ENCODE measurements at regions not wholly inside any gene's neighbourhood (a gene's known extent, or its start where the extent isn't known, plus 50 kb on each side); places are given as distances from the start of the nearest gene placed in this dataset.

DNA sequence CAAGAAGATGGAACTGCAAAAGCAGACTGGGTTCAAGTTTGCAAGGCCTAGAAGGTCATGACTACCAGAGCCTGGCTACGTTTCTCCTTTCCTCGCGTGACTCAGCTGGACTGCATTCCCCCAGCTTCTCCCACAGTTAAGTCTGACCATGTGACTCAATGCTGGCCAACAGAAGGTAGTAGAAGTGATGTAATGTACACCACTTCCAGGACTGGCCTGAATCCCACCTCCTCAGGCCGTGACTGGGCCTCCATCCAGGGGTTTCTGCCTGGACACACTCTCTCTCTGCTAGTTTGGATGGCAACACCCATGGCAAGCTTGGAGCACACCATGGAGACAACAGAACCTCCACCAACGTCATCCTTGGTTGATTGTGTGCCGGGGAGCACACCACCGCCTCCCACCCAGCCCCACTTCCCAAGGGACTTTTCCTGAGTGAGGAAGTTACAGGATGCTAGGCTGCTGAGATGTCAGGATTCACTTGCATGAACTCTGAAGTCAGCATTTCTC lies 112.0 kb upstream of the CDYL start:
- no peaks in the 10 kb centered on the region for H3K27me3 ChIP-seq (ENCODE audit: insufficient read depth)
- no peaks in the 10 kb centered on the region for H3K36me3 ChIP-seq (ENCODE audit: insufficient read depth)
- 0 out of 2 replicates have a peak, but pooled peaks cover 9% of the 10 kb centered on the region for H3K9me2 ChIP-seq (ENCODE audit: insufficient read depth)
- no peak for TF ChIP-seq EZH2phosphoT487 (IDR thresholded peaks at IDR 0.05; ENCODE audit: unreplicated experiment)
- TF ChIP-seq STAT1 (IDR thresholded peaks at IDR 0.05; ENCODE audit: unreplicated experiment), result no peak
- TF ChIP-seq, protein P1, sequence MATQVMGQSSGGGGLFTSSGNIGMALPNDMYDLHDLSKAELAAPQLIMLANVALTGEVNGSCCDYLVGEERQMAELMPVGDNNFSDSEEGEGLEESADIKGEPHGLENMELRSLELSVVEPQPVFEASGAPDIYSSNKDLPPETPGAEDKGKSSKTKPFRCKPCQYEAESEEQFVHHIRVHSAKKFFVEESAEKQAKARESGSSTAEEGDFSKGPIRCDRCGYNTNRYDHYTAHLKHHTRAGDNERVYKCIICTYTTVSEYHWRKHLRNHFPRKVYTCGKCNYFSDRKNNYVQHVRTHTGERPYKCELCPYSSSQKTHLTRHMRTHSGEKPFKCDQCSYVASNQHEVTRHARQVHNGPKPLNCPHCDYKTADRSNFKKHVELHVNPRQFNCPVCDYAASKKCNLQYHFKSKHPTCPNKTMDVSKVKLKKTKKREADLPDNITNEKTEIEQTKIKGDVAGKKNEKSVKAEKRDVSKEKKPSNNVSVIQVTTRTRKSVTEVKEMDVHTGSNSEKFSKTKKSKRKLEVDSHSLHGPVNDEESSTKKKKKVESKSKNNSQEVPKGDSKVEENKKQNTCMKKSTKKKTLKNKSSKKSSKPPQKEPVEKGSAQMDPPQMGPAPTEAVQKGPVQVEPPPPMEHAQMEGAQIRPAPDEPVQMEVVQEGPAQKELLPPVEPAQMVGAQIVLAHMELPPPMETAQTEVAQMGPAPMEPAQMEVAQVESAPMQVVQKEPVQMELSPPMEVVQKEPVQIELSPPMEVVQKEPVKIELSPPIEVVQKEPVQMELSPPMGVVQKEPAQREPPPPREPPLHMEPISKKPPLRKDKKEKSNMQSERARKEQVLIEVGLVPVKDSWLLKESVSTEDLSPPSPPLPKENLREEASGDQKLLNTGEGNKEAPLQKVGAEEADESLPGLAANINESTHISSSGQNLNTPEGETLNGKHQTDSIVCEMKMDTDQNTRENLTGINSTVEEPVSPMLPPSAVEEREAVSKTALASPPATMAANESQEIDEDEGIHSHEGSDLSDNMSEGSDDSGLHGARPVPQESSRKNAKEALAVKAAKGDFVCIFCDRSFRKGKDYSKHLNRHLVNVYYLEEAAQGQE (IDR thresholded peaks at IDR 0.05; ENCODE audit: unreplicated experiment), result no peak
- TF ChIP-seq ZNF114 (CRISPR knock-in tag; IDR thresholded peaks at IDR 0.05), result no peak
- TF ChIP-seq NANOG (IDR thresholded peaks at IDR 0.05; ENCODE audit: borderline replicate concordance), result no peak
- no peak for TF ChIP-seq POLR2AphosphoS5 (IDR thresholded peaks at IDR 0.05; ENCODE audit: low read depth)
- TF ChIP-seq, protein P2, sequence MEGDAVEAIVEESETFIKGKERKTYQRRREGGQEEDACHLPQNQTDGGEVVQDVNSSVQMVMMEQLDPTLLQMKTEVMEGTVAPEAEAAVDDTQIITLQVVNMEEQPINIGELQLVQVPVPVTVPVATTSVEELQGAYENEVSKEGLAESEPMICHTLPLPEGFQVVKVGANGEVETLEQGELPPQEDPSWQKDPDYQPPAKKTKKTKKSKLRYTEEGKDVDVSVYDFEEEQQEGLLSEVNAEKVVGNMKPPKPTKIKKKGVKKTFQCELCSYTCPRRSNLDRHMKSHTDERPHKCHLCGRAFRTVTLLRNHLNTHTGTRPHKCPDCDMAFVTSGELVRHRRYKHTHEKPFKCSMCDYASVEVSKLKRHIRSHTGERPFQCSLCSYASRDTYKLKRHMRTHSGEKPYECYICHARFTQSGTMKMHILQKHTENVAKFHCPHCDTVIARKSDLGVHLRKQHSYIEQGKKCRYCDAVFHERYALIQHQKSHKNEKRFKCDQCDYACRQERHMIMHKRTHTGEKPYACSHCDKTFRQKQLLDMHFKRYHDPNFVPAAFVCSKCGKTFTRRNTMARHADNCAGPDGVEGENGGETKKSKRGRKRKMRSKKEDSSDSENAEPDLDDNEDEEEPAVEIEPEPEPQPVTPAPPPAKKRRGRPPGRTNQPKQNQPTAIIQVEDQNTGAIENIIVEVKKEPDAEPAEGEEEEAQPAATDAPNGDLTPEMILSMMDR (conservative IDR thresholded peaks at IDR 0.05; ENCODE audit: low read depth in 2 of 2), result no peak
- no peaks in the 10 kb centered on the region for H3F3A ChIP-seq (replicated peaks; ENCODE audit: low read depth)
- no peak overlapping the region for H3K4me3 ChIP-seq
- H3K27ac Mint-ChIP-seq, result no peak overlapping the region
- H3K27ac ChIP-seq (ENCODE audit: low read depth), result no peak overlapping the region
- ATAC-seq (no peak), DNase-seq (ENCODE audit: low spot score) (no peak)
- H3K27me3 Mint-ChIP-seq (ENCODE audit: insufficient read depth, low read depth, poor library complexity), result peaks cover 2% of the 10 kb centered on the region
- H4K20me1 ChIP-seq (replicated peaks; ENCODE audit: insufficient read depth), result no peaks in the 10 kb centered on the region
- H3K4me2 ChIP-seq, result no peak overlapping the region
- H3K9me3 Mint-ChIP-seq, result no peaks in the 10 kb centered on the region; the same call in 1 of the 3 replicates
- no peak overlapping the region for H3K4me3 Mint-ChIP-seq
- no peaks in the 10 kb centered on the region for H3K79me2 ChIP-seq (replicated peaks; ENCODE audit: insufficient read depth)
- H2AFZ ChIP-seq, result no peak overlapping the region
- peaks cover 25% of the 10 kb centered on the region for H3K4me1 Mint-ChIP-seq
- no peaks in the 10 kb centered on the region for H3K36me3 Mint-ChIP-seq (ENCODE audit: low read depth)
- peaks cover 9% of the 10 kb centered on the region for H3K4me1 ChIP-seq (ENCODE audit: insufficient read depth)

DNA sequence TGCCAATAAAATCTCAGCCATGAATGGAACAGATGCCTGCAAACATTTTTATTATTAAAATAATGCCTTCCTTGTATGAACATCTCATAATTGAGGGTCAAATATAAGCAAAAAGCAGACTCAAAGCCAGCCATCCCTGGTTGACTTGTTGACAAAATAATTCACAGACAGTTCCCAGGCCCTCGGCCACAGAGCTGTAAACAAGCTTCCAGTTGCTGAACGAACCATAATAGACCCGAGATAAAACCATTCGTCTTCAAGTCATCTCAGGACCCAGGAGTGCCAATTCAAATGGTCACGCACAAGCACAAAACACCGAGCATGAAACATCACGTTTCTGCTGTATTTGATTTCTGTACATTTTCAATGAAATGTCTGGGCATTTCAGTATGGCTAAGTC lies 113.3 kb upstream of the CDYL start:
- Mint-ChIP-seq H3K9me3 (no peaks in the 10 kb centered on the region; the same call in 1 of the 3 replicates), H3K27me3 (ENCODE audit: insufficient read depth, low read depth, poor library complexity) (peaks cover 2% of the 10 kb centered on the region), H3K4me1 (peaks cover 21% of the 10 kb centered on the region), H3K36me3 (ENCODE audit: low read depth) (peaks cover 3% of the 10 kb centered on the region; the same call in 1 of the 3 replicates), H3K27ac (no peak overlapping the region), H3K4me3 (no peak overlapping the region)
- H3F3A ChIP-seq (replicated peaks; ENCODE audit: low read depth), result no peaks in the 10 kb centered on the region
- H3K4me2 ChIP-seq, result no peak overlapping the region
- H3K79me2 ChIP-seq (replicated peaks; ENCODE audit: insufficient read depth), result no peaks in the 10 kb centered on the region
- DNase-seq (ENCODE audit: low spot score) (no peak), ATAC-seq (no peak)
- no peaks in the 10 kb centered on the region for H3K27me3 ChIP-seq (ENCODE audit: insufficient read depth)
- H2AFZ ChIP-seq, result no peak overlapping the region
- H4K20me1 ChIP-seq (replicated peaks; ENCODE audit: insufficient read depth), result no peaks in the 10 kb centered on the region
- no peak overlapping the region for H3K4me3 ChIP-seq
- H3K27ac ChIP-seq (ENCODE audit: low read depth), result no peak overlapping the region
- H3K4me1 ChIP-seq (ENCODE audit: insufficient read depth), result peaks cover 2% of the 10 kb centered on the region
- H3K36me3 ChIP-seq (ENCODE audit: insufficient read depth), result no peaks in the 10 kb centered on the region
- H3K9me2 ChIP-seq (ENCODE audit: insufficient read depth), result 0 out of 2 replicates have a peak, but pooled peaks cover 9% of the 10 kb centered on the region
- TF ChIP-seq JUNB (IDR thresholded peaks at IDR 0.05; ENCODE audit: unreplicated experiment), result no peak
- no peak for TF ChIP-seq POLR2AphosphoS5 (IDR thresholded peaks at IDR 0.05; ENCODE audit: low read depth)
- no peak for TF ChIP-seq EZH2phosphoT487 (IDR thresholded peaks at IDR 0.05; ENCODE audit: unreplicated experiment)
- TF ChIP-seq, protein P3, sequence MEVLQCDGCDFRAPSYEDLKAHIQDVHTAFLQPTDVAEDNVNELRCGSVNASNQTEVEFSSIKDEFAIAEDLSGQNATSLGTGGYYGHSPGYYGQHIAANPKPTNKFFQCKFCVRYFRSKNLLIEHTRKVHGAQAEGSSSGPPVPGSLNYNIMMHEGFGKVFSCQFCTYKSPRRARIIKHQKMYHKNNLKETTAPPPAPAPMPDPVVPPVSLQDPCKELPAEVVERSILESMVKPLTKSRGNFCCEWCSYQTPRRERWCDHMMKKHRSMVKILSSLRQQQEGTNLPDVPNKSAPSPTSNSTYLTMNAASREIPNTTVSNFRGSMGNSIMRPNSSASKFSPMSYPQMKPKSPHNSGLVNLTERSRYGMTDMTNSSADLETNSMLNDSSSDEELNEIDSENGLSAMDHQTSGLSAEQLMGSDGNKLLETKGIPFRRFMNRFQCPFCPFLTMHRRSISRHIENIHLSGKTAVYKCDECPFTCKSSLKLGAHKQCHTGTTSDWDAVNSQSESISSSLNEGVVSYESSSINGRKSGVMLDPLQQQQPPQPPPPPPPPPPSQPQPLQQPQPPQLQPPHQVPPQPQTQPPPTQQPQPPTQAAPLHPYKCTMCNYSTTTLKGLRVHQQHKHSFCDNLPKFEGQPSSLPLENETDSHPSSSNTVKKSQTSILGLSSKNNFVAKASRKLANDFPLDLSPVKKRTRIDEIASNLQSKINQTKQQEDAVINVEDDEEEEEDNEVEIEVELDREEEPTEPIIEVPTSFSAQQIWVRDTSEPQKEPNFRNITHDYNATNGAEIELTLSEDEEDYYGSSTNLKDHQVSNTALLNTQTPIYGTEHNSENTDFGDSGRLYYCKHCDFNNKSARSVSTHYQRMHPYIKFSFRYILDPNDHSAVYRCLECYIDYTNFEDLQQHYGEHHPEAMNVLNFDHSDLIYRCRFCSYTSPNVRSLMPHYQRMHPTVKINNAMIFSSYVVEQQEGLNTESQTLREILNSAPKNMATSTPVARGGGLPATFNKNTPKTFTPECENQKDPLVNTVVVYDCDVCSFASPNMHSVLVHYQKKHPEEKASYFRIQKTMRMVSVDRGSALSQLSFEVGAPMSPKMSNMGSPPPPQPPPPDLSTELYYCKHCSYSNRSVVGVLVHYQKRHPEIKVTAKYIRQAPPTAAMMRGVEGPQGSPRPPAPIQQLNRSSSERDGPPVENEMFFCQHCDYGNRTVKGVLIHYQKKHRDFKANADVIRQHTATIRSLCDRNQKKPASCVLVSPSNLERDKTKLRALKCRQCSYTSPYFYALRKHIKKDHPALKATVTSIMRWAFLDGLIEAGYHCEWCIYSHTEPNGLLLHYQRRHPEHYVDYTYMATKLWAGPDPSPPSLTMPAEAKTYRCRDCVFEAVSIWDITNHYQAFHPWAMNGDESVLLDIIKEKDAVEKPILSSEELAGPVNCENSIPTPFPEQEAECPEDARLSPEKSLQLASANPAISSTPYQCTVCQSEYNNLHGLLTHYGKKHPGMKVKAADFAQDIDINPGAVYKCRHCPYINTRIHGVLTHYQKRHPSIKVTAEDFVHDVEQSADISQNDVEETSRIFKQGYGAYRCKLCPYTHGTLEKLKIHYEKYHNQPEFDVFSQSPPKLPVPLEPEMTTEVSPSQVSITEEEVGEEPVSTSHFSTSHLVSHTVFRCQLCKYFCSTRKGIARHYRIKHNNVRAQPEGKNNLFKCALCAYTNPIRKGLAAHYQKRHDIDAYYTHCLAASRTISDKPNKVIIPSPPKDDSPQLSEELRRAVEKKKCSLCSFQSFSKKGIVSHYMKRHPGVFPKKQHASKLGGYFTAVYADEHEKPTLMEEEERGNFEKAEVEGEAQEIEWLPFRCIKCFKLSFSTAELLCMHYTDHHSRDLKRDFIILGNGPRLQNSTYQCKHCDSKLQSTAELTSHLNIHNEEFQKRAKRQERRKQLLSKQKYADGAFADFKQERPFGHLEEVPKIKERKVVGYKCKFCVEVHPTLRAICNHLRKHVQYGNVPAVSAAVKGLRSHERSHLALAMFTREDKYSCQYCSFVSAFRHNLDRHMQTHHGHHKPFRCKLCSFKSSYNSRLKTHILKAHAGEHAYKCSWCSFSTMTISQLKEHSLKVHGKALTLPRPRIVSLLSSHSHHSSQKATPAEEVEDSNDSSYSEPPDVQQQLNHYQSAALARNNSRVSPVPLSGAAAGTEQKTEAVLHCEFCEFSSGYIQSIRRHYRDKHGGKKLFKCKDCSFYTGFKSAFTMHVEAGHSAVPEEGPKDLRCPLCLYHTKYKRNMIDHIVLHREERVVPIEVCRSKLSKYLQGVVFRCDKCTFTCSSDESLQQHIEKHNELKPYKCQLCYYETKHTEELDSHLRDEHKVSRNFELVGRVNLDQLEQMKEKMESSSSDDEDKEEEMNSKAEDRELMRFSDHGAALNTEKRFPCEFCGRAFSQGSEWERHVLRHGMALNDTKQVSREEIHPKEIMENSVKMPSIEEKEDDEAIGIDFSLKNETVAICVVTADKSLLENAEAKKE (CRISPR knock-in tag; IDR thresholded peaks at IDR 0.05), result no peak

Data from GM23338 (cell line).